ENCODE measurements at regions not wholly inside any gene's neighbourhood (a gene's known extent, or its start where the extent isn't known, plus 50 kb on each side); places are given as distances from the start of the nearest gene placed in this dataset.

DNA sequence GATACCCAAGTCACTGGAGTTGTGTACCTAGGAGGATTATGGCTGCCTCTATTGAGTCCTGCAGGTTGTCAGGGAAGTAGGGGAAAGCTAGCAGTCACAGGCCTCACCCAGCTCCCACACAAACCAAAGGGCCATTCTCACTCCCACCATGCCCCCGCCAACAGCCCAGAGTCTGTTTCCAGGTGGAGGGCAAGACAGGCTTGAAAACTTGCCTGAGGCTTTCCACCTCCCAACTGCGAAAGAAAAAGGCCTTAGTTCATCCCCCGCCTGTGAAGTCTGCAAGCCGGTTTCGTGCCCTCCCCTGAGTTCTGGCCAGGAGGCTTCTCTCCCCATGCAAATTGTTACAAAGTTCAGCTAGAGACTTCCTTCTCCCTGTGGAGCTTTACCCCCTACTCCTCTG is 270.3 kb downstream of the TXNL1 start:
- TF ChIP-seq, protein P1, sequence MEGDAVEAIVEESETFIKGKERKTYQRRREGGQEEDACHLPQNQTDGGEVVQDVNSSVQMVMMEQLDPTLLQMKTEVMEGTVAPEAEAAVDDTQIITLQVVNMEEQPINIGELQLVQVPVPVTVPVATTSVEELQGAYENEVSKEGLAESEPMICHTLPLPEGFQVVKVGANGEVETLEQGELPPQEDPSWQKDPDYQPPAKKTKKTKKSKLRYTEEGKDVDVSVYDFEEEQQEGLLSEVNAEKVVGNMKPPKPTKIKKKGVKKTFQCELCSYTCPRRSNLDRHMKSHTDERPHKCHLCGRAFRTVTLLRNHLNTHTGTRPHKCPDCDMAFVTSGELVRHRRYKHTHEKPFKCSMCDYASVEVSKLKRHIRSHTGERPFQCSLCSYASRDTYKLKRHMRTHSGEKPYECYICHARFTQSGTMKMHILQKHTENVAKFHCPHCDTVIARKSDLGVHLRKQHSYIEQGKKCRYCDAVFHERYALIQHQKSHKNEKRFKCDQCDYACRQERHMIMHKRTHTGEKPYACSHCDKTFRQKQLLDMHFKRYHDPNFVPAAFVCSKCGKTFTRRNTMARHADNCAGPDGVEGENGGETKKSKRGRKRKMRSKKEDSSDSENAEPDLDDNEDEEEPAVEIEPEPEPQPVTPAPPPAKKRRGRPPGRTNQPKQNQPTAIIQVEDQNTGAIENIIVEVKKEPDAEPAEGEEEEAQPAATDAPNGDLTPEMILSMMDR (IDR thresholded peaks at IDR 0.05; ENCODE audit: low read depth, low read length) = no peak

DNA sequence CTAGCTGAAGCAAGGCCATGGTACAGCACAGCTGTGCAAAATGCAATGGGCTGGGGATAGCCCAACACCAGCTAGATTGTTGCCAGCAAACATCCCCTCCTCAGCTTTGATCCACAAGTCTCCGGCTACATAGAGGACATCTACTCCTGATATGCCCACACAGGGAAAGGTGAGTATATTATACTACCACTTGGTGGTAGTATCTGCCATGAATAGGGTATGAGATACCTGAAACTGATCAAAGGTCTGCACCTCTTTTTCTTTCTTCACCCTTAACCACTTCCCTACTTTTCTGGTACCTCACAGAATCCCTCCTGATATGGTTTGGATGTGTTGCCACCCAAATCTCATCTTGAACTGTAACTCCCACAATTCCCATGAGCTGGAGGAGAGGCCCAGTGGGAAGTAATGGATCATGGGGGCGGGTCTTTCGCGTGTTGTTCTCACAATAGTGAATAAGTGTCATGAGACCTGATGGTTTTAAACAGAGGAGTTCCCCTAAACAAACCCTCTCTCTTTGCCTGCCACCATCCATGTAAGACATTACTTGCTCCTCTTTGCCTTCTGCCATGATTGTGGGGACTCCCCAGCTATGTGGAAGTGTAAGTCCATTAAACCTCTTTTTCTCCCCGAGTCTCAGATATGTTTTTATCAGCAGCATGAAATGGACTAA is 279.6 kb downstream of the TXNL1 start:
- H3K9me3 ChIP-seq (ENCODE audit: severe bottlenecking) = no peaks in the 10 kb centered on the region
- DNase-seq = no peak
- H3K27ac ChIP-seq = no peak overlapping the region
- TF ChIP-seq, protein P1 (IDR thresholded peaks at IDR 0.05; ENCODE audit: low read depth, low read length) = peak; percentile 31; the same call in 1 of the 2 replicates
- no peaks in the 10 kb centered on the region for H3K27me3 ChIP-seq (ENCODE audit: insufficient read depth, low read depth, severe bottlenecking)
- no peak overlapping the region for H3K4me3 ChIP-seq (ENCODE audit: low read depth, low read length)
- H3K36me3 ChIP-seq = no peaks in the 10 kb centered on the region

More for the DNA sequence above, 270.3 kb downstream of the TXNL1 start:
- H3K4me3 ChIP-seq (ENCODE audit: low read depth, low read length) = no peak overlapping the region
- no peaks in the 10 kb centered on the region for H3K36me3 ChIP-seq
- no peaks in the 10 kb centered on the region for H3K27me3 ChIP-seq (ENCODE audit: insufficient read depth, low read depth, severe bottlenecking)
- no peak for DNase-seq
- H3K9me3 ChIP-seq (ENCODE audit: severe bottlenecking) = no peaks in the 10 kb centered on the region
- no peak overlapping the region for H3K27ac ChIP-seq

DNA sequence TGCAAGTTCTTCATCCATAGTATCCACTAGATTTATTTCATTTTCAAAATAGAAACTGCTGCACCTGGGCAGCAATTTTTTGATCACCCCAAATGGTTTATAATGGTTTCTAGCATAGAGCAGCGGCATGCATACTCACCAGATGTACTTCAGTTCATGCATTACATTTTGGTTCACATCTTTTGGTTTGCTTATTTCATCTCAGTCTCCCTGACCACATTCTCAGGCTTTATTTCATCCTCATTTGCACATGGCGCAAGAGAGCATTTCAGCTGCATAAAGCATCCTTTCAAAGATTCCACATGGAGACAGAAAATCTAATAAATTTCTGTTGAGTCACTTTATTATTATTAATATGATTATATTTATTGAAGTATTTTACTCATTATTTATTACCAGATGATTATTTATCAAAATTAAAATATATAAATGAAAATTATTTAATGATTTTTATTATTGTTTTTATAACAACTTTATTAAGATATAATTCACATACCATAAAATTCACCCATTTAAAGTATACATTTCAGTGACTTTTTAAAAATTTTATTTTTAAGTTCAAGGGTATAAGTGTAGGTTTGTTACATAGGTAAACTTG is 284.6 kb downstream of the TXNL1 start:
- Histone ChIP-seq H3K27ac (no peak overlapping the region), H3K27me3 (ENCODE audit: insufficient read depth, low read depth, severe bottlenecking) (no peaks in the 10 kb centered on the region), H3K4me3 (ENCODE audit: low read depth, low read length) (no peak overlapping the region), H3K9me3 (ENCODE audit: severe bottlenecking) (peaks cover 4% of the 10 kb centered on the region), H3K36me3 (no peaks in the 10 kb centered on the region)
- TF ChIP-seq, protein P1 (IDR thresholded peaks at IDR 0.05; ENCODE audit: low read depth, low read length) = no peak
- DNase-seq = no peak

DNA sequence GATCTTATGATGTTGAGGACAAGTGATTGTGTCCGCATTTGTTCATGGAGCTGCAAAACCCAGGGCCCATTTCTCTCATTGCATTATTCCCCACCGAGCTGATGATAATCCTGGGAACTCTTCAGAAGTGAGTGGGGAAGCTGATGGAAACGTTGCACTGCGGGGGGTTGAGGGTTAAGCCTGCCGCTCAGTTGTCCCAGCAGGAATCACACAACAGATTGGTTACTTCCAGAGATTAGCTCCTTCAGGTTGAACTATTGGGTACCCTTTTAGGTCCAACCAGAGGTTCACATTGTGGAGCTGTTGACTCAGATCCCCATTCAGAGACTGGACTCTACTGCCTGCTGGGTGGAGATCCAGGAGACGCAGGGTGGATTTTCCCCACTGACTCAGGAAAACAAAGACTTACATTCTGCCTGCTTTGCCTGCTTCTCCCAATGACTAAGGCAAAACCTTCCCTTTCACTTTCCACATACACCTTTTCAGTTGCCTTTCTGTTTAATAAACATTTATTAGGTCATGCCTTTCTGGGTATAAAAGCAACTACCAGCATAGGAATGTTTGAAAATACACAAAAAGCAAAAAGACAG is 286.4 kb downstream of the TXNL1 start:
- peak; percentile 24 for DNase-seq
- no peaks in the 10 kb centered on the region for H3K36me3 ChIP-seq
- TF ChIP-seq, protein P1 (IDR thresholded peaks at IDR 0.05; ENCODE audit: low read depth, low read length) = no peak
- peaks cover 4% of the 10 kb centered on the region for H3K9me3 ChIP-seq (ENCODE audit: severe bottlenecking)
- H3K27me3 ChIP-seq (ENCODE audit: insufficient read depth, low read depth, severe bottlenecking) = no peaks in the 10 kb centered on the region
- no peak overlapping the region for H3K4me3 ChIP-seq (ENCODE audit: low read depth, low read length)
- no peak overlapping the region for H3K27ac ChIP-seq

DNA sequence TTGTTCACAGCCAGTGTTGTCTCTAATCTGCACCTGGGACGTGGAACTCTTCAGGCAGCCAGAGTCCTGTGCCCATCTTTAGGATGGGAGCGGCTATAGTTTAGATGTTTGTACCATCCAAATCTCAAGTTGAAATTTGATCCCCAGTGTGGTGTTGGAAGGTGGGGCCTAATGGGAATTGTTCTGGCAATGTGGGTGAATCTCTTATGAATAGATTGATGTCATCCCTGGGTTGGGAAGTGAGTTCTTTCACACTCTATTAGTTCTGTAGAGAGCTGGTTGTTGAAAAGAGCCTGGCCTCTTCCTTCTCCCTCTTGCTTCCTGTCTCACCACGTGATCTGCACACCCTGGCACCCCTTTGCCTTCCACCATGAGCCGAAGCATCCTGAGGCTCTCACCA is 300.9 kb downstream of the TXNL1 start:
- DNase-seq = no peak
- H3K36me3 ChIP-seq = no peaks in the 10 kb centered on the region
- H3K4me3 ChIP-seq (ENCODE audit: low read depth, low read length) = no peak overlapping the region
- no peaks in the 10 kb centered on the region for H3K27me3 ChIP-seq (ENCODE audit: insufficient read depth, low read depth, severe bottlenecking)
- TF ChIP-seq, protein P1 (IDR thresholded peaks at IDR 0.05; ENCODE audit: low read depth, low read length) = no peak
- no peaks in the 10 kb centered on the region for H3K9me3 ChIP-seq (ENCODE audit: severe bottlenecking)
- no peak overlapping the region for H3K27ac ChIP-seq
